ENCODE measurements at regions not wholly inside any gene's neighbourhood (a gene's known extent, or its start where the extent isn't known, plus 50 kb on each side); places are given as distances from the start of the nearest gene placed in this dataset.

DNA sequence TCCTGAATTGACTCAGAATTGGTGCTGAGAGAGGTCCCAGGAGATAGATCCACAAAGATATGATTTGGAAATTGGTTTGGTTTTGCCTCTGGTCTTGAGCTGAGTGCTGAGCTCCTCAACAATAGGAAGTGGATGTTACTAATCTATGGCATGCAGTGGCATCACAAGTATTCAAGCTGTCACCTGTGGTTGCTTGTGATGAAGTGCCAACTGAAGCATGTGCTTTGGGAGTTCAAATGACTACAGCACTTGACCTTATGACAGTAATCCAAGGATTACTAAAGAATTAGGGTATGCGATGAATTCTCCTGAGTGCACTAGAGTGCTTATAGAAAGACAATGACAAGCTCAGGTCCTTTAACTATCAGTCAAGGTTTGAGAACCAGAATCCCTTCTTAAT, 406.2 kb downstream of the NOVA1 start:
- Histone ChIP-seq H3K27me3 (ENCODE audit: low read length) (0 out of 2 replicates have a peak, but pooled peaks cover 3% of the 10 kb centered on the region), H3K9me2 (replicated peaks; ENCODE audit: low read length) (no peaks in the 10 kb centered on the region), H3K4me2 (ENCODE audit: low read length) (no peak overlapping the region), H3K9me3 (ENCODE audit: low read length) (no peaks in the 10 kb centered on the region), H2AFZ (ENCODE audit: low read length) (0 out of 2 replicates have a peak overlapping the region, but pooled peaks have one; percentile 23), H3K27ac (ENCODE audit: low read length) (no peak overlapping the region), H3F3A (ENCODE audit: low read length, unreplicated experiment) (no peaks in the 10 kb centered on the region), H3K4me3 (ENCODE audit: low read length) (no peak overlapping the region), H3K9ac (ENCODE audit: low read length) (no peak overlapping the region), H3K4me1 (ENCODE audit: insufficient read depth, low read length) (0 out of 2 replicates have a peak, but pooled peaks cover 5% of the 10 kb centered on the region), H3K79me2 (ENCODE audit: low read length) (no peaks in the 10 kb centered on the region), H4K20me1 (ENCODE audit: low read length) (no peaks in the 10 kb centered on the region), H3K36me3 (ENCODE audit: low read depth, low read length) (no peaks in the 10 kb centered on the region)
- BruUV-seq (replicated peaks): no TSS peak
- DNase-seq: no peak
- ATAC-seq: no peak
- intact Hi-C loops (cut with micrococcal nuclease): no loop called here
- ChIA-PET CTCF (no interaction called here), POLR2A (ENCODE audit: unreplicated experiment) (no interaction called here)
- TF ChIP-seq CTCF (conservative IDR thresholded peaks at IDR 0.05; ENCODE audit: low read depth, low read length): no peak
- no peak for TF ChIP-seq EZH2 (IDR thresholded peaks at IDR 0.05; ENCODE audit: low read length, unreplicated experiment)
- no peak for TF ChIP-seq EZH2phosphoT487 (IDR thresholded peaks at IDR 0.05; ENCODE audit: borderline replicate concordance, low read length)

- Histone ChIP-seq H3K9me3 (ENCODE audit: low read length) (no peaks in the 10 kb centered on the region), H3K79me2 (ENCODE audit: low read length) (no peaks in the 10 kb centered on the region), H3K36me3 (ENCODE audit: low read depth, low read length) (no peaks in the 10 kb centered on the region), H3K4me1 (ENCODE audit: insufficient read depth, low read length) (0 out of 2 replicates have a peak, but pooled peaks cover 5% of the 10 kb centered on the region), H4K20me1 (ENCODE audit: low read length) (no peaks in the 10 kb centered on the region), H3K9me2 (replicated peaks; ENCODE audit: low read length) (no peaks in the 10 kb centered on the region), H2AFZ (ENCODE audit: low read length) (peak overlapping the region; percentile 23; the same call in 1 of the 2 replicates), H3K4me2 (ENCODE audit: low read length) (no peak overlapping the region), H3F3A (ENCODE audit: low read length, unreplicated experiment) (no peaks in the 10 kb centered on the region), H3K4me3 (ENCODE audit: low read length) (no peak overlapping the region), H3K27me3 (ENCODE audit: low read length) (0 out of 2 replicates have a peak, but pooled peaks cover 3% of the 10 kb centered on the region), H3K27ac (ENCODE audit: low read length) (no peak overlapping the region), H3K9ac (ENCODE audit: low read length) (no peak overlapping the region)
- TF ChIP-seq EZH2 (IDR thresholded peaks at IDR 0.05; ENCODE audit: low read length, unreplicated experiment) (no peak), CTCF (conservative IDR thresholded peaks at IDR 0.05; ENCODE audit: low read depth, low read length) (peak; percentile 38; the same call in 1 of the 2 replicates), EZH2phosphoT487 (IDR thresholded peaks at IDR 0.05; ENCODE audit: borderline replicate concordance, low read length) (no peak)
- no TSS peak for BruUV-seq (replicated peaks)
- ChIA-PET CTCF (interaction anchor here (0.6 kb wide), 1 partner anchor 1990 kb away, joined by 3 read pairs; no protein-coding TSS in a partner anchor), POLR2A (ENCODE audit: unreplicated experiment) (no interaction called here)
- DNase-seq: peak; percentile 25
- ATAC-seq: peak; percentile 45
- intact Hi-C loops (cut with micrococcal nuclease): no loop called here
Measured at GRCh38 chr14:26191123-26191522, 406.7 kb downstream of the NOVA1 start.

DNA sequence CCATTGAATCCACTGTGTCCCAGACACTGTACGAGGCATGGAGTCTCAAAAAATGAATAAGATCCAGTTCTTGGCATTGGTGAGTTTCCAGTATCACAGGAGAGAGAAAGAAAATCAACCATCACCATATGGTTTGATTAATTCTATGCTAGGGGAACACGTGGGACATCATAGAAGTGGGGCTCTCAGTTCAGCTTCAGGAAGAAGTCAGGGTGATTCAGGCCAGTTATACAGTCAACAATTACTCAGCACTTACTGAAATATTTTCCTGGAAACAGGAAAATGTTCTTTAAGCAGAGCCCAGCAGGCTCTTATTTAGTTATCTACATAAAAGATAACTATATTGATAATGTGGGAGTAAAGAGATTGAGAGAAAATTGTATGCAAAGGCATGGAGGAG, 407.2 kb downstream of the NOVA1 start:
- no peak for TF ChIP-seq EZH2phosphoT487 (IDR thresholded peaks at IDR 0.05; ENCODE audit: borderline replicate concordance, low read length)
- no peak for TF ChIP-seq CTCF (conservative IDR thresholded peaks at IDR 0.05; ENCODE audit: low read depth, low read length)
- TF ChIP-seq EZH2 (IDR thresholded peaks at IDR 0.05; ENCODE audit: low read length, unreplicated experiment): no peak
- ATAC-seq: peak; percentile 53
- CTCF ChIA-PET: interaction anchor here (0.6 kb wide), 1 partner anchor 1991 kb away, joined by 3 read pairs; no protein-coding TSS in a partner anchor
- POLR2A ChIA-PET (ENCODE audit: unreplicated experiment): no interaction called here
- H3K9ac ChIP-seq (ENCODE audit: low read length): no peak overlapping the region
- H3K36me3 ChIP-seq (ENCODE audit: low read depth, low read length): no peaks in the 10 kb centered on the region
- H3K9me3 ChIP-seq (ENCODE audit: low read length): no peaks in the 10 kb centered on the region
- no peak overlapping the region for H3K27ac ChIP-seq (ENCODE audit: low read length)
- no peak overlapping the region for H3K4me2 ChIP-seq (ENCODE audit: low read length)
- intact Hi-C loops (cut with micrococcal nuclease): no loop called here
- H3K27me3 ChIP-seq (ENCODE audit: low read length): 0 out of 2 replicates have a peak, but pooled peaks cover 3% of the 10 kb centered on the region
- H3F3A ChIP-seq (ENCODE audit: low read length, unreplicated experiment): no peaks in the 10 kb centered on the region
- no peaks in the 10 kb centered on the region for H4K20me1 ChIP-seq (ENCODE audit: low read length)
- H3K79me2 ChIP-seq (ENCODE audit: low read length): no peaks in the 10 kb centered on the region
- no peak overlapping the region for H3K4me3 ChIP-seq (ENCODE audit: low read length)
- H3K4me1 ChIP-seq (ENCODE audit: insufficient read depth, low read length): 0 out of 2 replicates have a peak, but pooled peaks cover 5% of the 10 kb centered on the region
- H3K9me2 ChIP-seq (replicated peaks; ENCODE audit: low read length): no peaks in the 10 kb centered on the region
- BruUV-seq (replicated peaks): no TSS peak
- H2AFZ ChIP-seq (ENCODE audit: low read length): no peak overlapping the region
- DNase-seq: peak; percentile 16
